ENCODE measurements at regions not wholly inside any gene's neighbourhood (a gene's known extent, or its start where the extent isn't known, plus 50 kb on each side); places are given as distances from the start of the nearest gene placed in this dataset.

DNA sequence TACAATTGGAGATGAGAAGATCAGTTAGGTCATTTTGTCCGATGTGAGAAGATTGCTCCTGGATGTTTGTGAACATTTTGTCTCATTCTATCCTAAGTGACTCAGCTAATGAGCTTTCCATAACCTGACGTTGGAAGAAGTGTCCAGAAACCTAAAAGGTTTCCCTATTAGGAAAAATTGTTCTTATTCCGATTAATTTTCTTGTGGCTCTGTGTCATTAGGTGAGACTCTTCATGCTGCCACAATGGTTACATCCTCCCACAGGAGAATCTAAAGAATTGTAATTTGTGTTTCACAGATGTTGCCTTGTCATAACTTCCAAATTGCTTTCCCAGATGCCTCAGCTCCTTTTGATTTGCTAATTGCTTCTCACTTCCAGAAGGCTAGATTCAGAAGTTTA is 261.0 kb upstream of the APCDD1 start:
- Histone ChIP-seq H3K27me3 (ENCODE audit: insufficient read depth) (no peaks in the 10 kb centered on the region), H3K4me3 (no peak overlapping the region), H3K4me1 (ENCODE audit: insufficient read depth) (no peaks in the 10 kb centered on the region), H3K27ac (ENCODE audit: low read depth) (no peak overlapping the region), H2AFZ (no peak overlapping the region), H4K20me1 (replicated peaks; ENCODE audit: insufficient read depth) (no peaks in the 10 kb centered on the region), H3K79me2 (replicated peaks; ENCODE audit: insufficient read depth) (no peaks in the 10 kb centered on the region), H3K4me2 (no peak overlapping the region), H3F3A (replicated peaks; ENCODE audit: low read depth) (no peaks in the 10 kb centered on the region), H3K36me3 (ENCODE audit: insufficient read depth) (no peaks in the 10 kb centered on the region), H3K9me2 (ENCODE audit: insufficient read depth) (peaks cover 4% of the 10 kb centered on the region; the same call in 1 of the 2 replicates)
- Mint-ChIP-seq H3K27me3 (ENCODE audit: insufficient read depth, low read depth, poor library complexity) (peaks cover 2% of the 10 kb centered on the region), H3K36me3 (ENCODE audit: low read depth) (no peaks in the 10 kb centered on the region), H3K9me3 (no peaks in the 10 kb centered on the region; the same call in 2 of the 3 replicates), H3K27ac (no peak overlapping the region), H3K4me3 (no peak overlapping the region), H3K4me1 (no peaks in the 10 kb centered on the region)
- no peak for DNase-seq (ENCODE audit: low spot score)
- no peak for TF ChIP-seq NANOG (IDR thresholded peaks at IDR 0.05; ENCODE audit: borderline replicate concordance)
- TF ChIP-seq, protein P1, sequence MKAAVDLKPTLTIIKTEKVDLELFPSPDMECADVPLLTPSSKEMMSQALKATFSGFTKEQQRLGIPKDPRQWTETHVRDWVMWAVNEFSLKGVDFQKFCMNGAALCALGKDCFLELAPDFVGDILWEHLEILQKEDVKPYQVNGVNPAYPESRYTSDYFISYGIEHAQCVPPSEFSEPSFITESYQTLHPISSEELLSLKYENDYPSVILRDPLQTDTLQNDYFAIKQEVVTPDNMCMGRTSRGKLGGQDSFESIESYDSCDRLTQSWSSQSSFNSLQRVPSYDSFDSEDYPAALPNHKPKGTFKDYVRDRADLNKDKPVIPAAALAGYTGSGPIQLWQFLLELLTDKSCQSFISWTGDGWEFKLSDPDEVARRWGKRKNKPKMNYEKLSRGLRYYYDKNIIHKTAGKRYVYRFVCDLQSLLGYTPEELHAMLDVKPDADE (IDR thresholded peaks at IDR 0.05) = no peak
- ATAC-seq = no peak

GRCh38 chr18:10194592-10194991 is 259.8 kb upstream of the APCDD1 start:
- no peaks in the 10 kb centered on the region; the same call in 2 of the 3 replicates for H3K9me3 Mint-ChIP-seq
- no peak overlapping the region for H3K27ac ChIP-seq (ENCODE audit: low read depth)
- no peaks in the 10 kb centered on the region for H4K20me1 ChIP-seq (replicated peaks; ENCODE audit: insufficient read depth)
- H3K27me3 ChIP-seq (ENCODE audit: insufficient read depth) = no peaks in the 10 kb centered on the region
- no peaks in the 10 kb centered on the region for H3K36me3 Mint-ChIP-seq (ENCODE audit: low read depth)
- no peak overlapping the region for H3K27ac Mint-ChIP-seq
- H3K4me3 Mint-ChIP-seq = no peak overlapping the region
- no peaks in the 10 kb centered on the region for H3K4me1 Mint-ChIP-seq
- no peak overlapping the region for H3K4me2 ChIP-seq
- no peaks in the 10 kb centered on the region for H3F3A ChIP-seq (replicated peaks; ENCODE audit: low read depth)
- H3K4me1 ChIP-seq (ENCODE audit: insufficient read depth) = no peaks in the 10 kb centered on the region
- ATAC-seq = peak; percentile 25; the same call in 1 of the 3 replicates
- no peak overlapping the region for H3K4me3 ChIP-seq
- peaks cover 4% of the 10 kb centered on the region; the same call in 1 of the 2 replicates for H3K9me2 ChIP-seq (ENCODE audit: insufficient read depth)
- no peak for TF ChIP-seq STAT1 (IDR thresholded peaks at IDR 0.05; ENCODE audit: unreplicated experiment)
- TF ChIP-seq CTCF (conservative IDR thresholded peaks at IDR 0.05; ENCODE audit: low read depth in 2 of 2) = 0 out of 4 replicates have a peak, but pooled peaks have one; percentile 10 to 12
- H3K79me2 ChIP-seq (replicated peaks; ENCODE audit: insufficient read depth) = no peaks in the 10 kb centered on the region
- no peaks in the 10 kb centered on the region for H3K36me3 ChIP-seq (ENCODE audit: insufficient read depth)
- no peak for DNase-seq (ENCODE audit: low spot score)
- H3K27me3 Mint-ChIP-seq (ENCODE audit: insufficient read depth, low read depth, poor library complexity) = peaks cover 2% of the 10 kb centered on the region
- no peak overlapping the region for H2AFZ ChIP-seq

GRCh38 chr18:10195529-10195928 is 258.9 kb upstream of the APCDD1 start:
- no peaks in the 10 kb centered on the region for H3K27me3 Mint-ChIP-seq (ENCODE audit: insufficient read depth, low read depth, poor library complexity)
- H3K27ac Mint-ChIP-seq = no peak overlapping the region
- DNase-seq (ENCODE audit: low spot score) = no peak
- no peak overlapping the region for H3K4me3 ChIP-seq
- H3K36me3 Mint-ChIP-seq (ENCODE audit: low read depth) = no peaks in the 10 kb centered on the region
- H3K4me2 ChIP-seq = no peak overlapping the region
- H3K27ac ChIP-seq (ENCODE audit: low read depth) = no peak overlapping the region
- peaks cover 4% of the 10 kb centered on the region; the same call in 1 of the 2 replicates for H3K9me2 ChIP-seq (ENCODE audit: insufficient read depth)
- no peaks in the 10 kb centered on the region for H3K79me2 ChIP-seq (replicated peaks; ENCODE audit: insufficient read depth)
- TF ChIP-seq REST (IDR thresholded peaks at IDR 0.05; ENCODE audit: unreplicated experiment) (no peak), ZNF114 (CRISPR knock-in tag; IDR thresholded peaks at IDR 0.05) (no peak), CREB1 (CRISPR knock-in tag; IDR thresholded peaks at IDR 0.05; ENCODE audit: low read depth) (no peak), POLR2AphosphoS5 (IDR thresholded peaks at IDR 0.05; ENCODE audit: low read depth) (no peak)
- ATAC-seq = no peak
- H4K20me1 ChIP-seq (replicated peaks; ENCODE audit: insufficient read depth) = no peaks in the 10 kb centered on the region
- H3K4me1 Mint-ChIP-seq = no peaks in the 10 kb centered on the region
- no peak overlapping the region for H3K4me3 Mint-ChIP-seq
- H3F3A ChIP-seq (replicated peaks; ENCODE audit: low read depth) = no peaks in the 10 kb centered on the region
- H3K9me3 Mint-ChIP-seq = no peaks in the 10 kb centered on the region; the same call in 2 of the 3 replicates
- H3K36me3 ChIP-seq (ENCODE audit: insufficient read depth) = no peaks in the 10 kb centered on the region
- no peaks in the 10 kb centered on the region for H3K4me1 ChIP-seq (ENCODE audit: insufficient read depth)
- no peaks in the 10 kb centered on the region for H3K27me3 ChIP-seq (ENCODE audit: insufficient read depth)
- H2AFZ ChIP-seq = no peak overlapping the region
